GM12874 (cell line): ENCODE measurements at regions not wholly inside any gene's neighbourhood (a gene's known extent, or its start where the extent isn't known, plus 50 kb on each side); places are given as distances from the start of the nearest gene placed in this dataset.

Experiments used
- TF ChIP-seq, protein P1 (sequence below): IDR thresholded peaks from 2 replicates; pipeline ENCODE4 v1.5.1; 2011; ENCODE audit warnings: low read depth, mild to moderate bottlenecking, control low read depth, low read length, moderate library complexity; ENCODE audit not compliant: insufficient read depth

DNA sequence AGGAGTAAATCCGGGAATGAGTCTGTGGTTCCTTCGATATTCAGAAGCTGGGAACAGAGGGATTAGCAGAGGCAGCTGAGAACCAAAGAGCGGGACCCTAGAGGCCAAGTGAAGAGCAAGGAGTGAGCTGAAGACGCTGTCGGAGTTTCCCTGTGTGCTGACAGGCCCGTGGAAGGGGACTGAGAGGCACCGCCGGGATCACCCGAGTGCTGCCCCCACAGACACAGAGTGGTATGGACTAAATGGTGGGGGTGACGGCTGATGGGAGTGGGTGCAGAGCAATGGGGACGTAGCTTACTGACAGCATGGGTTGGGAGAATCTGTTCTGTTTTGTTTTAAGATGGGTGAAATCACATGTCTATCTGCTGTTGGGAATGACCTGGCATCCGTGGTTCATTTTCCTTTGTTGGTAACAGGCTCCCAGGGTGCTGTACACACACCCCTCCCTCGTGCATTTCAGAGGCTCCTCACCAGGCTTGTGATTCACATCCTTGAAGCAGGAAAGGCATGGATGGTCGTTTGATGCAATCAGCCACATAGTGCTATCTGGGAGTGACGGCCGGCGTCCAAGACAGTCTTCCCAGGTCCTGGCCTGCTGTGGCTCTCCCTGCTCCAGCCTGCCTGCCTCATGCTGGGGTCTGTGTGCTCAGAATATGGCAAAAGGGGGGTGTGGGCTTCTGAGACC lies 97.4 kb downstream of the THBS2 start:
- TF ChIP-seq, protein P1, sequence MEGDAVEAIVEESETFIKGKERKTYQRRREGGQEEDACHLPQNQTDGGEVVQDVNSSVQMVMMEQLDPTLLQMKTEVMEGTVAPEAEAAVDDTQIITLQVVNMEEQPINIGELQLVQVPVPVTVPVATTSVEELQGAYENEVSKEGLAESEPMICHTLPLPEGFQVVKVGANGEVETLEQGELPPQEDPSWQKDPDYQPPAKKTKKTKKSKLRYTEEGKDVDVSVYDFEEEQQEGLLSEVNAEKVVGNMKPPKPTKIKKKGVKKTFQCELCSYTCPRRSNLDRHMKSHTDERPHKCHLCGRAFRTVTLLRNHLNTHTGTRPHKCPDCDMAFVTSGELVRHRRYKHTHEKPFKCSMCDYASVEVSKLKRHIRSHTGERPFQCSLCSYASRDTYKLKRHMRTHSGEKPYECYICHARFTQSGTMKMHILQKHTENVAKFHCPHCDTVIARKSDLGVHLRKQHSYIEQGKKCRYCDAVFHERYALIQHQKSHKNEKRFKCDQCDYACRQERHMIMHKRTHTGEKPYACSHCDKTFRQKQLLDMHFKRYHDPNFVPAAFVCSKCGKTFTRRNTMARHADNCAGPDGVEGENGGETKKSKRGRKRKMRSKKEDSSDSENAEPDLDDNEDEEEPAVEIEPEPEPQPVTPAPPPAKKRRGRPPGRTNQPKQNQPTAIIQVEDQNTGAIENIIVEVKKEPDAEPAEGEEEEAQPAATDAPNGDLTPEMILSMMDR, result no peak

DNA sequence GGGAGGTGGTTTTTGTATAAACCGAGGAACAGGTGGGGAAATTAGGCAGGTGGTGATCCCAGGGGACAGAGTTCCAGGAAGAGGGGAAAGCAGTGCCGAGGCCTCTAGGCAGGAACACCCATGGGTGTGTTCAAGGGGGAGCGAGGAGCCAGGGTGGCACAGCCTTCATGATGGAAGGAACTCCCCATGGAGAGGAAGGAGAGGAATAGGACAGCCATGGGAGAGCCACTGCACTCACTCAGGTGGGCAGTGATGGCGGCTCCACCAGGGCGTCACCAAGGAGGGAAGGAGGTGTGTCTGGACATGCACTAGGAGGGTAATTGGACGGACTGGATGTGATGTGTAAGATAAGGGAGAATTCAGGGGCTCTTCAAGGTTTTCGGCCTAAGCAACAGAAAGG lies 98.2 kb downstream of the THBS2 start:
- TF ChIP-seq, protein P1, result no peak

DNA sequence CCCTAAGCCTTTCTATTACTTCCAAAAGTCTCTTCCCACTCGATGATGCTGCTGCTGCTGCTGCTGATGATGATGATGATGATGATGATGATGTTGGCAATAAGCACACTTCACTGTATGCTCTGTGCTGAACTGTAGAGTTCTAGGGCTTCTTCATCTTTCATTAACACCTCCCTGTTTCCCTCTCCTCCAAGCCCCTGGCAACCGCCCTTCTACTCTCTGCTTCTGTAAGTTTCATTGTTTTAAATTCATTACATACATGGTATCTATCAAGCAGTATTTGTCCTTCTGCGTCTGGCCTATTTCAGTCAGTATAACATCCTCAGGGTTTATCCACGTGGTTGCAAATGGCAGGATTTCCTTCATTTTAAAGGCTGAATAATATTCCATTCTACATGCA lies 100.2 kb downstream of the THBS2 start:
- TF ChIP-seq, protein P1, result no peak

DNA sequence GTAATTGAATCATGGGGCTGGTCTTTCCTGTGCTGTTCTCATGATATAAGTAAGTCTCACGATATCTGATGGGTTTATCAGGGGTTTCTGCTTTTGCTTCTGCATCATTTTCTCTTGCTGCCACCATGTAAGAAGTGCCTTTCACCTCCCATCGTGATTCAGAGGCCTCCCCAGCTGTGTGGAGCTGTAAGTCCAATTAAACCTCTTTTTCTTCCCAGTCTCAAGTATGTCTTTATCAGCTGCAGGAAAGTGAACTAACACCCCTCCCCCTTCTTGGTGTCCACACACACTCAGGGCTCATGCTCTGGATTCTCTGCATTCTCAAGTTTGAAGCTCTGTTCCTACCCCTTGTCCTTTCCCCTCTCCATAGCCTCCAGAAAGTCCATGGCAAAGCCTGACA lies 107.1 kb downstream of the THBS2 start:
- TF ChIP-seq, protein P1, result no peak

DNA sequence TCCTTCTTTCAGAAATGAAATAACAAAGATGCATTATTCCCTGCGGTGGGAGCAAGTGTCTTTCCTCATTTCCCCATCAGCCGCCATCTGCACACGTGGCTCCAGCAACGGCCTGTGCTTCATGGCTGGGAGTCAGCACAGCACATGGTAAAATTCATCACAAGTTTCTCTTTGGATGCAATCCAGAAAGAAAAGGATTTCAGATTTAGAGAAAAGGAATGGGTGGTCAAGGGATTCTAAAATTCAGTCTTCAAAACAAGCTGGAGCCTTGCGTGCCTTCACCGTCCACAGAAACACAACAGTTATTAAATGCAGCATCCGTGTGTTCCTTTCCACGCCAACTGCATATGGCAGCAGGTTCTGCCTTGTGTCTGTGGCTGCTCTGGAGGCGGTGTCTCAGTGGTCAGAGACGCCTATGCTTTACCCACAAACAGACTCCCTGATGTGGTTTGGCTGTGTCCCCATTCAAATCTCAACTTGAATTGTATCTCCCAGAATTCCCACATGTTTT lies 107.6 kb downstream of the THBS2 start:
- TF ChIP-seq, protein P1, result no peak

DNA sequence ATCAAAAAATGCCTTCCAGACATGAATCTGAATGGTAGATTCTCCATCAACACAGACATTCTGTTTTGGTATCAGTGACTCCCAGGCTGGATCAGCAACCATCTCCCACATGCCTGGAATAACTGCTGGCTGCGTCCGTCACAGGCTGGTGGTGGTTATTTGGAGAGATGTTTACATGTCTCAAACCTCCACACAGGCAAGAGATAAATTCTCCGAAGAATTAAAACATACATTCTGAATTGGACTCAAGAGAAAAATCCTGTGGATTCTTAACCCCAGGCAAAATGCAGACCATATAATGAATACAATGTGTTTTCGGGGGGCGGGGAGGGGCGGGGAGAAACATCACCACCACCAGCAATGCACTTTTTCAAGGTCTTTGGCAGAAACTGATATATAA lies 108.2 kb downstream of the THBS2 start:
- TF ChIP-seq, protein P1, result no peak

DNA sequence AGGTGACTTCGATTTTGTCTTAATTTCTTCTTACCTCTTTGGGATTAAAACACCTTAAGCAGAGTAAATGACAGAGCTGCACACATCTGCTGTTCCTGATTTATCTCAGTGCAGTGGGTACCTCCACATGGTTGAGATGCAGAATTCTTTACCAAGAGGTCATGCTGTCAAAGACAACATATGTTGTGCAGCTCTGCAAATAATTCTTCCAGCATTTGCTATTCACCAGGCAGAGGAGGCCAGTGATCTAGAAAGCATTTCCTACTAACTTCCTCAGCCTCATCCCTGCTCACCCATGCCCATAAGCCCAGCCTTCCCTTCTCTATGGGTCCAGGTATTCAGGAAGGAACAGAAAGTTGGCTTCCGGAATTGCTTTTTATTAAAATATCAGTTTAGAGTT lies 109.3 kb downstream of the THBS2 start:
- TF ChIP-seq, protein P1, result no peak
